ENCODE measurements at regions not wholly inside any gene's neighbourhood (a gene's known extent, or its start where the extent isn't known, plus 50 kb on each side); places are given as distances from the start of the nearest gene placed in this dataset.
"Not testable (repeated sequence)": the region's sequence is repeated elsewhere in the genome, so short reads cannot be mapped to it uniquely, and the experiment has no call there.

DNA sequence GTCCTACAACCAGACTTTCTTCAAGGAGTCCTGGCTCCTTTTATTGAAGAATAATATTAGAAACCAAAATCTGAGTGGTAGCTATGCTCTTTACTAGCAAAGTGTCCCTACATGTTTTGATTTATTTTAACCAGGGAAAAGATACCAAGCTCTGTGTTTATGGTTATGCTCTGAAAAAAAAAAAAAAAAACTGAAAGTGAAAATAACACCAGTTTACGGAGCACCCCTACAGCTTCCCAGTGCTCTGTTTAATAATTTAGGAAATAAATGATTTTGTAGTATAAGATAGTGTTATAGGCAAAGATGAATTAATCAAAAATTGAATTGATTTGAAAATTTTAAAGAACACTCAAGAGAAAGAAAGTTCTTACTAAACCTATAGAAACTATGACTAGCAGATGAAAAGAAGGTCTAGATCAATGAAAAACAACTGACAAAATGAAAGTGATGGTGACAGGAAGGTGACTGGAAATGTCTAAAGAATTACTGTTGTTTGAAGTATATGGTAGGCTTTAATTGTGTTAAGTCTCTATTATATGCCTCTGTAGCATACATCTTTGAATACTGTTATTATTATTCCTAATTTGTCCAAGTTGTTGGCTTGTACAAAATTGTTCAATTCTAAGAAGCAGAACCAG is 1698.4 kb upstream of the PCDH10 start:
- TF ChIP-seq CTCF (IDR thresholded peaks at IDR 0.05; ENCODE audit: insufficient read depth, low read depth, low read length, missing control alignments), result no peak
- DNase-seq (ENCODE audit: low read depth), result no peak
- H3K4me3 ChIP-seq (ENCODE audit: low read depth, low read length), result peak overlapping the region; percentile 40

DNA sequence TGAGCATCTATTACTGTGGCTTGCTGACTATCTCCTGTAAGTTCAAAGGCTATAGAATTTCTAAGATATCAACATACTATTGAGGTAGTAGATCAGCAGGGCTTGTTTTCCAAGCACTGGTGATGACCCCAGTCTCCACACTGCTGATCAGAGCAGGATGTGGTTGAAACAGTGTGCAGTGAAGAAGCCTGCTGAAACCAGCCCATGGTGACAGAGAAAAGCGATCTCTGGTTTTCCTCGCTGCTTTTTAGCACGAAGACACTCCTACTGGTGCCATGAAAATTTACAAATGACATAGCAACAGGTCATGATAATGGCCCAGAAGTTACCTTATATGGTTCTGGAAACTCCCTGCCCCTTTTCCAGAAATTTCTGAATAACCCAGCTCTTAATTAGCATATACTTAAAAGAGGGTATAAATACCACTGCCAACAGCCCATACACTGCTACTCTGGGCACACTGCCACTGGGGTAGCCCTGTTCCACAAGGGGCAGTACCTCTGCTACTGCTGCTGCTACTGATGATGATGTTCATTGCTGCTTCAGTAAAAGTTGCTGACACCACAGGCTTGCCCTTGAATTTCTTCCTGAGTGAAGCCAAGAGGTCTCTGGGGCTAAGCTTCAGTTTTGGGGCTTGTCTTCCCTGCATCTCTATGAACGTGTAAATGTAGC is 1689.5 kb upstream of the PCDH10 start:
- peak; percentile 77 for DNase-seq (ENCODE audit: low read depth)
- TF ChIP-seq CTCF (IDR thresholded peaks at IDR 0.05; ENCODE audit: insufficient read depth, low read depth, low read length, missing control alignments), result peak; percentile 2
- H3K4me3 ChIP-seq (ENCODE audit: low read depth, low read length), result no peak overlapping the region

- H3K4me3 ChIP-seq (ENCODE audit: low read depth, low read length), result no peak overlapping the region
- DNase-seq (ENCODE audit: low read depth), result no peak
- no peak for TF ChIP-seq CTCF (IDR thresholded peaks at IDR 0.05; ENCODE audit: insufficient read depth, low read depth, low read length, missing control alignments)
Observed at GRCh38 chr4:131470360-131470759, 1678.7 kb upstream of the PCDH10 start.

DNA sequence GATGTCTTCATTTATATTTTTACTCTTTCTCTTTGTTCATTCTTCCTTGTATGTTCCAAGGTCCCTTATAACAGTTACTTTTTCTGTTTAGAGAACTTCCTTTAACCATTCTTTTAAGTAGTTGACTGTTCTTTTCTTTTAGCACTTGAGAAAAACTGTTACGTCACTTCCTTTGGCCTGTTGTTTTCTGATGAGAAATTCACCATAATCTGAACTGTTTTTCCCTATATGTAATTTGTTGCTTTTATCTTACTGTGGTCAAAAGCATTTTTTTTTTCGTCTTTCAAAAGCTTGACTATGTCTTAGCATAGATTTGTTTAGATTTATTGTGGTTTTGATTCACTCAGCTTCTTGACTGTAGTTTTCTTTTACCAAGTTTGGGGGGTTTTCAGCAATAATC is 1660.3 kb upstream of the PCDH10 start:
- no peak for TF ChIP-seq CTCF (IDR thresholded peaks at IDR 0.05; ENCODE audit: insufficient read depth, low read depth, low read length, missing control alignments)
- no peak for DNase-seq (ENCODE audit: low read depth)
- H3K4me3 ChIP-seq (ENCODE audit: low read depth, low read length), result no peak overlapping the region

- not testable (repeated sequence) for DNase-seq (ENCODE audit: low read depth); H3K4me3 ChIP-seq (ENCODE audit: low read depth, low read length)
Observed at GRCh38 chr4:131496211-131496610, 1652.9 kb upstream of the PCDH10 start.

GRCh38 chr4:131499141-131499873 is 1649.8 kb upstream of the PCDH10 start:
- H3K4me3 ChIP-seq (ENCODE audit: low read depth, low read length), result no peak overlapping the region
- no peak for DNase-seq (ENCODE audit: low read depth)
- TF ChIP-seq CTCF (IDR thresholded peaks at IDR 0.05; ENCODE audit: insufficient read depth, low read depth, low read length, missing control alignments), result no peak

DNA sequence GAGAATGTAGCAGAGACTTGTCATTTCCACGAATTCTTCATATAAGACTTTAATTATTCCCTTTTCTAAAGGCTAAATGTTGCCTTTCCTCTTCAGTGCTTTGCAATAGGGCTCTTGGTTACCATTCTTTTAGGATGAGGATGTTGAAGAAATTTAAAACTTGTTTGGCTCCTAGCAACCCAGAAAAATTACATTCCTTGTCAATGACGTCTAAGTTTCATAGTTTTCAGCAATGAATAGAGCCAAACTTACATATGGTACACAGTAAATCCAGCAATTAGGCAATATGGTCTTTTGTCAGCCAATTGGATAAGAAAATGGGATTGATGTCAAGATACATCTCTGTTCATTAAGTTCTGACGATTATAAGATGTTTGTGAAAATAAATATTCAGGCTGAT is 1639.6 kb upstream of the PCDH10 start:
- H3K4me3 ChIP-seq (ENCODE audit: low read depth, low read length), result no peak overlapping the region

More for the DNA sequence above, 1639.6 kb upstream of the PCDH10 start:
- no peak for TF ChIP-seq CTCF (IDR thresholded peaks at IDR 0.05; ENCODE audit: insufficient read depth, low read depth, low read length, missing control alignments)
- DNase-seq (ENCODE audit: low read depth), result no peak

Data from GM12865 (cell line).